ENCODE measurements at regions not wholly inside any gene's neighbourhood (a gene's known extent, or its start where the extent isn't known, plus 50 kb on each side); places are given as distances from the start of the nearest gene placed in this dataset.

DNA sequence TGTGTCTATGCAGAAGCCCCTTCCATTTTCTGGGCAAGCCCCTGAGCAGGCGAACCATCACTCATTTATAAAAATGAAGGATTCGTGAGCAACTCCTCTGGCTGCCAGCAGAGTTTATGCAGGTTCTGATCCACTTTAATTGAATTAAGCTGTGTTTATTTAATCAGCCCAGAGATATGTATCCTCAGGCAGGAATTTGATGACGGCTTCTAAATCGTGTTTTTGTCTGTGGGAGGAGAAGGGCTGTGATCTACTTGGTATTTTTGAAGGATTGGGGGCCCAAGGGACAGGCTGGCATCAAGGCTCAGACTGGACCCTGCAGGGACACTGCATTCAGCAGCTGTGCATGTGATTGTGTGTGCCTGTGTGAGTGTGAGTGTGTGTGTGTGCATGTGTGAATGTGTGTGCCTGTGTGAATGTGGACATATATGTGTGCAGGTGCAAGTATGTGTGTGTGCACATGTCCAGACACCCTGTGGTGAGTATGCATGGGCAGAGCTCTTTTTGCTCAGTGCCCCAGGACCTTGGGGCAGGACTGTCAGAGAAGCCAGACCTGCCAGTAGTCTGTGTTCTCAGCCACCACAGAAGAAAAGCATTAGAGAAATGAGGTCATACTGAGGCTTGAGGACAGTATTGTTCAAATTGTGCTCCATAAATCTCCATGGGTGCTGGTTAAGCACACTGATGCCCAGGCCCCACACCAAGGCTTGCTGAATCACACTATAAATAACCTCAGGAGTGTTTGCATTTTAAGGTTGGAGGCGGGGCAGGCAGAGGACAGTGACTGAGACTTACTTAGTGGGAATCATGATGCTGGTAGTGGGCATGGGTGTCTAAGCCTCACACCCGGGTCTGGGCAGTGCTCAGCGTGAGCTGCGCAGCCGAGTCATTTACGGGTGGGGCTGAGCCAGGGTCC is 164.0 kb downstream of the CARTPT start:
- TF ChIP-seq, protein P1, sequence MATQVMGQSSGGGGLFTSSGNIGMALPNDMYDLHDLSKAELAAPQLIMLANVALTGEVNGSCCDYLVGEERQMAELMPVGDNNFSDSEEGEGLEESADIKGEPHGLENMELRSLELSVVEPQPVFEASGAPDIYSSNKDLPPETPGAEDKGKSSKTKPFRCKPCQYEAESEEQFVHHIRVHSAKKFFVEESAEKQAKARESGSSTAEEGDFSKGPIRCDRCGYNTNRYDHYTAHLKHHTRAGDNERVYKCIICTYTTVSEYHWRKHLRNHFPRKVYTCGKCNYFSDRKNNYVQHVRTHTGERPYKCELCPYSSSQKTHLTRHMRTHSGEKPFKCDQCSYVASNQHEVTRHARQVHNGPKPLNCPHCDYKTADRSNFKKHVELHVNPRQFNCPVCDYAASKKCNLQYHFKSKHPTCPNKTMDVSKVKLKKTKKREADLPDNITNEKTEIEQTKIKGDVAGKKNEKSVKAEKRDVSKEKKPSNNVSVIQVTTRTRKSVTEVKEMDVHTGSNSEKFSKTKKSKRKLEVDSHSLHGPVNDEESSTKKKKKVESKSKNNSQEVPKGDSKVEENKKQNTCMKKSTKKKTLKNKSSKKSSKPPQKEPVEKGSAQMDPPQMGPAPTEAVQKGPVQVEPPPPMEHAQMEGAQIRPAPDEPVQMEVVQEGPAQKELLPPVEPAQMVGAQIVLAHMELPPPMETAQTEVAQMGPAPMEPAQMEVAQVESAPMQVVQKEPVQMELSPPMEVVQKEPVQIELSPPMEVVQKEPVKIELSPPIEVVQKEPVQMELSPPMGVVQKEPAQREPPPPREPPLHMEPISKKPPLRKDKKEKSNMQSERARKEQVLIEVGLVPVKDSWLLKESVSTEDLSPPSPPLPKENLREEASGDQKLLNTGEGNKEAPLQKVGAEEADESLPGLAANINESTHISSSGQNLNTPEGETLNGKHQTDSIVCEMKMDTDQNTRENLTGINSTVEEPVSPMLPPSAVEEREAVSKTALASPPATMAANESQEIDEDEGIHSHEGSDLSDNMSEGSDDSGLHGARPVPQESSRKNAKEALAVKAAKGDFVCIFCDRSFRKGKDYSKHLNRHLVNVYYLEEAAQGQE (IDR thresholded peaks at IDR 0.05; ENCODE audit: low read depth) = no peak
- TF ChIP-seq CREB1 (IDR thresholded peaks at IDR 0.05; ENCODE audit: low read depth) = no peak
- TF ChIP-seq TEAD4 (IDR thresholded peaks at IDR 0.05) = no peak
- TF ChIP-seq YY1 (IDR thresholded peaks at IDR 0.05; ENCODE audit: low read depth) = no peak
- no peak for TF ChIP-seq NFIC (IDR thresholded peaks at IDR 0.05)
- no peak for TF ChIP-seq TCF12 (IDR thresholded peaks at IDR 0.05; ENCODE audit: low read depth)
- TF ChIP-seq TAF1 (IDR thresholded peaks at IDR 0.05; ENCODE audit: low read depth) = no peak

DNA sequence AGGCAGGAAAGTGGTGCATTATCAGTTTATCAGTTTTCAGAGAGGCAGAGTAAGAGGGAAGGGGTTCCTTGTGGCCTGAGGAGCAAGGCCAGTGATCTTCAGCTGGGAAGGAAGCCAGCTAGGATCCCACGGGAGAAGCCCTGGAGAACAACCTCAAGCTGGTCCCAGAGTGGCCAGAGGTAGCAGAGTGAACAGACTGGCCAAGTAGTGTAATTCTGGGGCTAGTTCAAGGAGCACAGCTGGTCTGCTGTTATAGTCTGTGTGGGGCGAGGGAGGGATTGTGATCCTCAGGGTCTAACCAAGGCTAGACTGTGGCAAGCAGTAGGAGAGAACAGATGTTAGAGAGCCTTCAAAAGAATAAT is 164.6 kb downstream of the CARTPT start:
- TF ChIP-seq EGR1 (IDR thresholded peaks at IDR 0.05) (no peak), TCF12 (IDR thresholded peaks at IDR 0.05; ENCODE audit: low read depth) (no peak), FOXM1 (IDR thresholded peaks at IDR 0.05; ENCODE audit: borderline replicate concordance, low read depth) (no peak), YY1 (IDR thresholded peaks at IDR 0.05; ENCODE audit: low read depth) (no peak), RAD21 (IDR thresholded peaks at IDR 0.05; ENCODE audit: low read depth) (no peak), CREB1 (IDR thresholded peaks at IDR 0.05; ENCODE audit: low read depth) (no peak), ZBTB7A (IDR thresholded peaks at IDR 0.05; ENCODE audit: low read depth) (no peak), CEBPB (IDR thresholded peaks at IDR 0.05) (no peak), EP300 (IDR thresholded peaks at IDR 0.05; ENCODE audit: borderline replicate concordance) (no peak), USF1 (IDR thresholded peaks at IDR 0.05) (no peak), TEAD4 (IDR thresholded peaks at IDR 0.05) (no peak), NFIC (IDR thresholded peaks at IDR 0.05) (no peak), TAF1 (IDR thresholded peaks at IDR 0.05; ENCODE audit: low read depth) (no peak)
- TF ChIP-seq, protein P1 (IDR thresholded peaks at IDR 0.05; ENCODE audit: low read depth) = no peak
- TF ChIP-seq, protein P2, sequence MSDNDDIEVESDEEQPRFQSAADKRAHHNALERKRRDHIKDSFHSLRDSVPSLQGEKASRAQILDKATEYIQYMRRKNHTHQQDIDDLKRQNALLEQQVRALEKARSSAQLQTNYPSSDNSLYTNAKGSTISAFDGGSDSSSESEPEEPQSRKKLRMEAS (IDR thresholded peaks at IDR 0.05) = no peak

GRCh38 chr5:71884926-71885325 is 165.9 kb downstream of the CARTPT start:
- no peak for TF ChIP-seq CEBPB (IDR thresholded peaks at IDR 0.05)
- no peak for TF ChIP-seq EGR1 (IDR thresholded peaks at IDR 0.05)
- no peak for TF ChIP-seq TCF12 (IDR thresholded peaks at IDR 0.05; ENCODE audit: low read depth)
- TF ChIP-seq RAD21 (IDR thresholded peaks at IDR 0.05; ENCODE audit: low read depth) = no peak
- TF ChIP-seq YY1 (IDR thresholded peaks at IDR 0.05; ENCODE audit: low read depth) = no peak
- TF ChIP-seq NFIC (IDR thresholded peaks at IDR 0.05) = no peak
- no peak for TF ChIP-seq FOXM1 (IDR thresholded peaks at IDR 0.05; ENCODE audit: borderline replicate concordance, low read depth)
- no peak for TF ChIP-seq CREB1 (IDR thresholded peaks at IDR 0.05; ENCODE audit: low read depth)
- no peak for TF ChIP-seq ZBTB7A (IDR thresholded peaks at IDR 0.05; ENCODE audit: low read depth)
- no peak for TF ChIP-seq USF1 (IDR thresholded peaks at IDR 0.05)
- TF ChIP-seq, protein P1 (IDR thresholded peaks at IDR 0.05; ENCODE audit: low read depth) = no peak
- TF ChIP-seq EP300 (IDR thresholded peaks at IDR 0.05; ENCODE audit: borderline replicate concordance) = no peak
- TF ChIP-seq TAF1 (IDR thresholded peaks at IDR 0.05; ENCODE audit: low read depth) = no peak
- TF ChIP-seq, protein P2 (IDR thresholded peaks at IDR 0.05) = no peak
- TF ChIP-seq TEAD4 (IDR thresholded peaks at IDR 0.05) = no peak

DNA sequence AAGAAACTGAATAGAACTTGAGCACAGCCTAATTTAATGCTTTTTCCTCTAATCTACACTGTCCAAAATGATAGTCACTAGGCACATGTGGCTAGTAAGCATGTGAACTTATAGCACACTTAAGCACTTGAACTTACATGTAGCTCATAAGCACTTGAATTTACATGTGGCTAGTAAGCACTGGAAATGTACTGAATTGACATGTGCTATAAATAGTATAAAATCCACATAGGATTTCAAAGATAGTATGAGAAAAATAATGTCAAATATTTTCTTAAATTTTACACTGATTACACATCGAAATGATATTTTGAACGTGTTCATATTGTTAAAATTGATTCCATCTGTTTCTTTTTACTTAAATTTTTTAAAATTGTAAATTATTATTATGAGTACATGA is 167.3 kb downstream of the CARTPT start:
- TF ChIP-seq RAD21 (IDR thresholded peaks at IDR 0.05; ENCODE audit: low read depth) = no peak
- TF ChIP-seq CEBPB (IDR thresholded peaks at IDR 0.05) = no peak
- no peak for TF ChIP-seq TAF1 (IDR thresholded peaks at IDR 0.05; ENCODE audit: low read depth)
- TF ChIP-seq, protein P2 (IDR thresholded peaks at IDR 0.05) = no peak
- no peak for TF ChIP-seq NFIC (IDR thresholded peaks at IDR 0.05)
- TF ChIP-seq TEAD4 (IDR thresholded peaks at IDR 0.05) = no peak
- TF ChIP-seq, protein P1 (IDR thresholded peaks at IDR 0.05; ENCODE audit: low read depth) = no peak
- TF ChIP-seq EGR1 (IDR thresholded peaks at IDR 0.05) = no peak
- no peak for TF ChIP-seq ZBTB7A (IDR thresholded peaks at IDR 0.05; ENCODE audit: low read depth)
- TF ChIP-seq FOXM1 (IDR thresholded peaks at IDR 0.05; ENCODE audit: borderline replicate concordance, low read depth) = no peak
- TF ChIP-seq EP300 (IDR thresholded peaks at IDR 0.05; ENCODE audit: borderline replicate concordance) = no peak
- TF ChIP-seq CREB1 (IDR thresholded peaks at IDR 0.05; ENCODE audit: low read depth) = no peak
- no peak for TF ChIP-seq USF1 (IDR thresholded peaks at IDR 0.05)
- TF ChIP-seq TCF12 (IDR thresholded peaks at IDR 0.05; ENCODE audit: low read depth) = no peak
- no peak for TF ChIP-seq YY1 (IDR thresholded peaks at IDR 0.05; ENCODE audit: low read depth)
